Activated CD4-positive, alpha-beta T cell treated with anti-CD3 and anti-CD28 coated beads, Interleukin-2, amount 10 ng/mL, durations not matched to agents 24 days and 14 days (primary cell): ENCODE measurements at regions not wholly inside any gene's neighbourhood (a gene's known extent, or its start where the extent isn't known, plus 50 kb on each side); places are given as distances from the start of the nearest gene placed in this dataset.

Experiments used
- DNase-seq: peaks from one replicate; pipeline ENCODE4 v3.0.0; 2022
- H3K27ac Mint-ChIP-seq: one replicate; pipeline ENCODE4 v1.8.0; 2022; ENCODE audit warnings: mild to moderate bottlenecking, mixed read lengths
- H3K27me3 Mint-ChIP-seq: one replicate; pipeline ENCODE4 v1.8.0; 2022; ENCODE audit warnings: mixed read lengths
- H3K36me3 Mint-ChIP-seq: one replicate; pipeline ENCODE4 v1.8.0; 2022; ENCODE audit warnings: low read depth, mild to moderate bottlenecking, mixed read lengths
- H3K4me1 Mint-ChIP-seq: one replicate; pipeline ENCODE4 v1.8.0; 2021; ENCODE audit warnings: mixed read lengths
- H3K4me3 Mint-ChIP-seq: one replicate; pipeline ENCODE4 v1.8.0; 2022; ENCODE audit warnings: mild to moderate bottlenecking, moderate library complexity, mixed read lengths
- H3K9me3 Mint-ChIP-seq: one replicate; pipeline ENCODE4 v1.8.0; 2021; ENCODE audit warnings: mixed read lengths
- intact Hi-C: fragments of 100-400 bp; cut with micrococcal nuclease; formaldehyde crosslinking; loops from one replicate; pipeline ENCODE4 v1.15.1; 2023

GRCh38 chr9:80571953-80572352 lies 1000.2 kb downstream of the TLE4 start:
- intact Hi-C loops = no loop called here
- H3K27ac Mint-ChIP-seq = no peak overlapping the region
- H3K4me3 Mint-ChIP-seq = no peak overlapping the region
- peaks cover 22% of the 10 kb centered on the region for H3K9me3 Mint-ChIP-seq
- no peaks in the 10 kb centered on the region for H3K36me3 Mint-ChIP-seq
- DNase-seq = no peak
- H3K4me1 Mint-ChIP-seq = no peaks in the 10 kb centered on the region
- H3K27me3 Mint-ChIP-seq = no peaks in the 10 kb centered on the region

GRCh38 chr9:80569236-80569635 lies 997.5 kb downstream of the TLE4 start:
- no peak overlapping the region for H3K27ac Mint-ChIP-seq
- no peaks in the 10 kb centered on the region for H3K36me3 Mint-ChIP-seq
- intact Hi-C loops = no loop called here
- no peak for DNase-seq
- no peaks in the 10 kb centered on the region for H3K27me3 Mint-ChIP-seq
- no peaks in the 10 kb centered on the region for H3K4me1 Mint-ChIP-seq
- peaks cover 22% of the 10 kb centered on the region for H3K9me3 Mint-ChIP-seq
- H3K4me3 Mint-ChIP-seq = no peak overlapping the region

- H3K27ac Mint-ChIP-seq = no peak overlapping the region
- DNase-seq = no peak
- H3K9me3 Mint-ChIP-seq = peaks cover 5% of the 10 kb centered on the region
- H3K36me3 Mint-ChIP-seq = no peaks in the 10 kb centered on the region
- no peak overlapping the region for H3K4me3 Mint-ChIP-seq
- H3K27me3 Mint-ChIP-seq = no peaks in the 10 kb centered on the region
- intact Hi-C loops = no loop called here
- H3K4me1 Mint-ChIP-seq = no peaks in the 10 kb centered on the region
Observed at GRCh38 chr9:80561526-80561925, 989.8 kb downstream of the TLE4 start.

- H3K27ac Mint-ChIP-seq = no peak overlapping the region
- no peak for DNase-seq
- no peaks in the 10 kb centered on the region for H3K27me3 Mint-ChIP-seq
- no peaks in the 10 kb centered on the region for H3K36me3 Mint-ChIP-seq
- no peaks in the 10 kb centered on the region for H3K4me1 Mint-ChIP-seq
- intact Hi-C loops = no loop called here
- H3K4me3 Mint-ChIP-seq = no peak overlapping the region
- H3K9me3 Mint-ChIP-seq = peaks cover 5% of the 10 kb centered on the region
Observed at GRCh38 chr9:80560976-80561375, 989.2 kb downstream of the TLE4 start.

- intact Hi-C loops = no loop called here
- Mint-ChIP-seq H3K36me3 (no peaks in the 10 kb centered on the region), H3K4me3 (no peak overlapping the region), H3K4me1 (no peaks in the 10 kb centered on the region), H3K27ac (no peak overlapping the region), H3K27me3 (no peaks in the 10 kb centered on the region), H3K9me3 (no peaks in the 10 kb centered on the region)
- no peak for DNase-seq
Observed at GRCh38 chr9:80557256-80557655, 985.5 kb downstream of the TLE4 start.

- no peaks in the 10 kb centered on the region for H3K27me3 Mint-ChIP-seq
- no peak overlapping the region for H3K4me3 Mint-ChIP-seq
- H3K27ac Mint-ChIP-seq = no peak overlapping the region
- H3K36me3 Mint-ChIP-seq = no peaks in the 10 kb centered on the region
- H3K4me1 Mint-ChIP-seq = no peaks in the 10 kb centered on the region
- no peak for DNase-seq
- intact Hi-C loops = no loop called here
- no peaks in the 10 kb centered on the region for H3K9me3 Mint-ChIP-seq
Observed at GRCh38 chr9:80556631-80557030, 984.9 kb downstream of the TLE4 start.

GRCh38 chr9:80555782-80556325 lies 984.1 kb downstream of the TLE4 start:
- Mint-ChIP-seq H3K9me3 (no peaks in the 10 kb centered on the region), H3K4me3 (no peak overlapping the region), H3K27ac (no peak overlapping the region), H3K4me1 (no peaks in the 10 kb centered on the region), H3K27me3 (no peaks in the 10 kb centered on the region), H3K36me3 (no peaks in the 10 kb centered on the region)
- DNase-seq = no peak
- intact Hi-C loops = no loop called here

GRCh38 chr9:80554856-80555255 lies 983.1 kb downstream of the TLE4 start:
- H3K27me3 Mint-ChIP-seq = no peaks in the 10 kb centered on the region
- H3K27ac Mint-ChIP-seq = no peak overlapping the region
- H3K4me3 Mint-ChIP-seq = no peak overlapping the region
- intact Hi-C loops = no loop called here
- no peaks in the 10 kb centered on the region for H3K4me1 Mint-ChIP-seq
- H3K9me3 Mint-ChIP-seq = no peaks in the 10 kb centered on the region
- no peak for DNase-seq
- no peaks in the 10 kb centered on the region for H3K36me3 Mint-ChIP-seq

GRCh38 chr9:80554301-80554700 lies 982.5 kb downstream of the TLE4 start:
- Mint-ChIP-seq H3K4me3 (no peak overlapping the region), H3K9me3 (no peaks in the 10 kb centered on the region), H3K27me3 (no peaks in the 10 kb centered on the region), H3K27ac (no peak overlapping the region), H3K36me3 (no peaks in the 10 kb centered on the region), H3K4me1 (no peaks in the 10 kb centered on the region)
- intact Hi-C loops = no loop called here
- no peak for DNase-seq

GRCh38 chr9:80552931-80553330 lies 981.2 kb downstream of the TLE4 start:
- DNase-seq = no peak
- Mint-ChIP-seq H3K4me3 (no peak overlapping the region), H3K27me3 (no peaks in the 10 kb centered on the region), H3K4me1 (no peaks in the 10 kb centered on the region), H3K9me3 (no peaks in the 10 kb centered on the region), H3K36me3 (no peaks in the 10 kb centered on the region), H3K27ac (no peak overlapping the region)
- intact Hi-C loops = no loop called here

- intact Hi-C loops = no loop called here
- H3K27ac Mint-ChIP-seq = no peak overlapping the region
- no peaks in the 10 kb centered on the region for H3K4me1 Mint-ChIP-seq
- no peaks in the 10 kb centered on the region for H3K27me3 Mint-ChIP-seq
- no peaks in the 10 kb centered on the region for H3K36me3 Mint-ChIP-seq
- no peak for DNase-seq
- no peaks in the 10 kb centered on the region for H3K9me3 Mint-ChIP-seq
- H3K4me3 Mint-ChIP-seq = no peak overlapping the region
Observed at GRCh38 chr9:80550181-80550580, 978.4 kb downstream of the TLE4 start.

GRCh38 chr9:80547613-80548012 lies 975.8 kb downstream of the TLE4 start:
- no peak overlapping the region for H3K27ac Mint-ChIP-seq
- no peak overlapping the region for H3K4me3 Mint-ChIP-seq

GRCh38 chr9:80540387-80540786 lies 968.6 kb downstream of the TLE4 start:
- no peak overlapping the region for H3K4me3 Mint-ChIP-seq
- intact Hi-C loops = no loop called here
- no peak overlapping the region for H3K27ac Mint-ChIP-seq
- no peaks in the 10 kb centered on the region for H3K9me3 Mint-ChIP-seq
- no peaks in the 10 kb centered on the region for H3K27me3 Mint-ChIP-seq
- no peaks in the 10 kb centered on the region for H3K36me3 Mint-ChIP-seq
- DNase-seq = no peak
- no peaks in the 10 kb centered on the region for H3K4me1 Mint-ChIP-seq

More at GRCh38 chr9:80547613-80548012, 975.8 kb downstream of the TLE4 start:
- Mint-ChIP-seq H3K9me3 (no peaks in the 10 kb centered on the region), H3K36me3 (no peaks in the 10 kb centered on the region), H3K4me1 (no peaks in the 10 kb centered on the region), H3K27me3 (no peaks in the 10 kb centered on the region)
- intact Hi-C loops = no loop called here
- DNase-seq = no peak

- Mint-ChIP-seq H3K9me3 (peaks cover 5% of the 10 kb centered on the region), H3K27me3 (no peaks in the 10 kb centered on the region), H3K4me3 (no peak overlapping the region), H3K27ac (no peak overlapping the region), H3K4me1 (no peaks in the 10 kb centered on the region), H3K36me3 (no peaks in the 10 kb centered on the region)
- intact Hi-C loops = no loop called here
- DNase-seq = no peak
Observed at GRCh38 chr9:80538976-80539375, 967.2 kb downstream of the TLE4 start.

GRCh38 chr9:80522465-80522864 lies 950.7 kb downstream of the TLE4 start:
- Mint-ChIP-seq H3K27ac (no peak overlapping the region), H3K4me1 (no peaks in the 10 kb centered on the region), H3K4me3 (no peak overlapping the region), H3K9me3 (peaks cover 3% of the 10 kb centered on the region), H3K27me3 (no peaks in the 10 kb centered on the region), H3K36me3 (no peaks in the 10 kb centered on the region)
- intact Hi-C loops = no loop called here
- DNase-seq = no peak
